ENCODE measurements at regions not wholly inside any gene's neighbourhood (a gene's known extent, or its start where the extent isn't known, plus 50 kb on each side); places are given as distances from the start of the nearest gene placed in this dataset.

DNA sequence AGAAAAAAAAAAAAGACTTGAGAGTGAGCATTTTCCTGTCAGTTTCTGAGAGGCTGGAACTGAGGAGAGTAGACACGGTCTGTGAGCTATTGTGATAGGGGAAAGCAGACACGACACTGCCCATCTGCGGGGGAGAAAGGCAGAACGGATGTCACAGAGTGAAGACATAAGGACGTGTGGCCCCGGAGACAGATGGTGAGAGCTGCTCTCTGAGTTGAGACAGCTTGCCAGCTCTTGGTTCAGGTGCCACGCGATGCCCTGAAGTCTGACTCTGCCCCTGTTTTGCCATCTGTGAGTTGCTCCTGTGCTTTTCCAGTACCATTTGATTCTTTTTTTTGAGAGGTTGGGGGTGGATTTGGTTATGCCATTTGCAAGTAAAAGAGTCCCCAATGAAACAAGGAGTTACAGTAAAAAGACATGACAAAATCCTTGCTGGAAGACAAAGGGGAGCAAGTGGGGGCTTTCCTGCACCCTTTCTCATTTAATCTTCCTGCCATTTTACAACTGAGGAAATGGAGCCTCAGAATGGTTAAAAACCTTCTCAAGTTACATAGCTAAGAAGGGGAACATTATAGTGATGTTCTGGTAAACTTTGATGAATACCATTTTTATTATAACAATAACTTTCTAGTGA lies 128.9 kb upstream of the DNAH14 start:
- H3K9ac ChIP-seq (ENCODE audit: low read length in 3 of 3): no peak overlapping the region
- no peak for FAIRE-seq

DNA sequence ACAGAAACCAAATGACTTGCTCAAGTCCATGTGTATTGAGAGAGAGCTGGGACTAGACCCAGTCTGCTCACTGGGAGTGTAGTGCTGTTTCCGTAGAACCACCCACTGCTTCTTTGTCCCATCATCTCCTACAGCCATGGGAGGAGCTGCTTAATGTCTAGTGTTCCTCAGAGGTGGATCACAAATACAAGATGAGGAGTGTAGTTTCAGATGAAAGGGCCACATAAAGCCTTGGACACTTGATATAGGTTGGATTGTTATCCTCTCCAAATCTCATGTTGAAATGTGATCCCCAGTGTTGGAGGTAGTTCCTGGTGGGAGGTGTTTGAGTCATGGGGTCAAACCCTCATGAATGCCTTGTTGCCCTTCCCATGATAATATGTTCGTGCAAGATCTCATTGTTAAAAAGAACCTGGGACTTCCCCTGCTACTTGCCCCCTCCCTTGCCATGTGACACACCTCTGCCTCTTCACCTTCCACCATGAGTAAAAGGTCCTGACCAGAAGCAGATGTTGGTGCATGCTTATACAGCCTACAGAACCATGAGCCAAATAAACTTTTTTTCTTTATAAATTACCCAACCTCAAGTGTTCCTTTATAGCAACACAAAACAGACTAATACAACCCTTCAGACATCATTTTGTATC lies 127.5 kb upstream of the DNAH14 start:
- H3K4me3 ChIP-seq (ENCODE audit: low read length in 3 of 3): no peak overlapping the region
- H3K9ac ChIP-seq (ENCODE audit: low read length in 3 of 3): no peak overlapping the region
- intact Hi-C loops (cut with DNase I): no loop called here
- no peaks in the 10 kb centered on the region for H3K9me3 ChIP-seq (ENCODE audit: control insufficient read depth in 2 of 3, insufficient read depth in 1 of 3, low read length in 3 of 3)
- no peaks in the 10 kb centered on the region for H3K4me1 ChIP-seq (ENCODE audit: control insufficient read depth in 2 of 3, insufficient read depth in 2 of 3, low read depth in 1 of 3, low read length in 3 of 3)
- no peak overlapping the region for H3K27ac ChIP-seq (ENCODE audit: low read depth in 2 of 2, low read length in 2 of 2)
- H3K36me3 ChIP-seq (ENCODE audit: control insufficient read depth in 2 of 3, insufficient read depth in 3 of 3, low read length in 3 of 3): no peaks in the 10 kb centered on the region
- DNase-seq (peak in 2 of 5 donors; percentile 15 to 23), FAIRE-seq (no peak)
- TF ChIP-seq, protein P1, sequence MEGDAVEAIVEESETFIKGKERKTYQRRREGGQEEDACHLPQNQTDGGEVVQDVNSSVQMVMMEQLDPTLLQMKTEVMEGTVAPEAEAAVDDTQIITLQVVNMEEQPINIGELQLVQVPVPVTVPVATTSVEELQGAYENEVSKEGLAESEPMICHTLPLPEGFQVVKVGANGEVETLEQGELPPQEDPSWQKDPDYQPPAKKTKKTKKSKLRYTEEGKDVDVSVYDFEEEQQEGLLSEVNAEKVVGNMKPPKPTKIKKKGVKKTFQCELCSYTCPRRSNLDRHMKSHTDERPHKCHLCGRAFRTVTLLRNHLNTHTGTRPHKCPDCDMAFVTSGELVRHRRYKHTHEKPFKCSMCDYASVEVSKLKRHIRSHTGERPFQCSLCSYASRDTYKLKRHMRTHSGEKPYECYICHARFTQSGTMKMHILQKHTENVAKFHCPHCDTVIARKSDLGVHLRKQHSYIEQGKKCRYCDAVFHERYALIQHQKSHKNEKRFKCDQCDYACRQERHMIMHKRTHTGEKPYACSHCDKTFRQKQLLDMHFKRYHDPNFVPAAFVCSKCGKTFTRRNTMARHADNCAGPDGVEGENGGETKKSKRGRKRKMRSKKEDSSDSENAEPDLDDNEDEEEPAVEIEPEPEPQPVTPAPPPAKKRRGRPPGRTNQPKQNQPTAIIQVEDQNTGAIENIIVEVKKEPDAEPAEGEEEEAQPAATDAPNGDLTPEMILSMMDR (IDR thresholded peaks at IDR 0.05; ENCODE audit: borderline replicate concordance, extremely low read depth, insufficient read depth): no peak
- no peaks in the 10 kb centered on the region for H3K27me3 ChIP-seq (ENCODE audit: control insufficient read depth, insufficient read depth, low read length)

More for the DNA sequence above, 128.9 kb upstream of the DNAH14 start:
- TF ChIP-seq, protein P1 (IDR thresholded peaks at IDR 0.05; ENCODE audit: borderline replicate concordance, extremely low read depth, insufficient read depth): no peak
- no peak overlapping the region for H3K27ac ChIP-seq (ENCODE audit: low read depth in 2 of 2, low read length in 2 of 2)
- DNase-seq: peak in 1 of 5 donors; percentile 24
- no peaks in the 10 kb centered on the region for H3K36me3 ChIP-seq (ENCODE audit: control insufficient read depth in 2 of 3, insufficient read depth in 3 of 3, low read length in 3 of 3)
- H3K9me3 ChIP-seq (ENCODE audit: control insufficient read depth in 2 of 3, insufficient read depth in 1 of 3, low read length in 3 of 3): no peaks in the 10 kb centered on the region
- no peaks in the 10 kb centered on the region for H3K4me1 ChIP-seq (ENCODE audit: control insufficient read depth in 2 of 3, insufficient read depth in 2 of 3, low read depth in 1 of 3, low read length in 3 of 3)
- H3K4me3 ChIP-seq (ENCODE audit: low read length in 3 of 3): no peak overlapping the region
- no peaks in the 10 kb centered on the region for H3K27me3 ChIP-seq (ENCODE audit: control insufficient read depth, insufficient read depth, low read length)
- intact Hi-C loops (cut with DNase I): no loop called here

DNA sequence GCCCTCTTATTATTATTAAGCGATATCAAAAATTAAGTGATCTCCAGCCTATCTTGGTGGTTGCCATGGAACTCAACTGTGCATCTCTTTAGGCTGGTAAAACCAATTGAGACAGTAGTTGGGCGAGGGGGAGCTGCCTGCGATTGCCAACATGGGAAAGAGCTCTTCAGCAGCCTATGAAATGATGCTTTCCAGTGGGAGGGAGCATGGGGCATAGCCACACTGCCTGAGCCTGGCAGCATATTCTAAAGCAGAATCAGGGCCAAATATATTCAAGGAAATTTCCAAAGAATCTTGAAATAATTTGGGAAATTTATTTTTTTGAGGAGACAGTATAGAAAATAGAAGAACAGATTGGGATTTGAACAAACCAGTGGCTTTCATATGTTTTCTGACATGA lies 126.9 kb upstream of the DNAH14 start:
- no peak for DNase-seq
- no peak overlapping the region for H3K9ac ChIP-seq (ENCODE audit: low read length in 3 of 3)
- no peaks in the 10 kb centered on the region for H3K9me3 ChIP-seq (ENCODE audit: control insufficient read depth in 2 of 3, insufficient read depth in 1 of 3, low read length in 3 of 3)
- H3K27me3 ChIP-seq (ENCODE audit: control insufficient read depth, insufficient read depth, low read length): no peaks in the 10 kb centered on the region
- no peak overlapping the region for H3K4me3 ChIP-seq (ENCODE audit: low read length in 3 of 3)
- TF ChIP-seq, protein P1 (IDR thresholded peaks at IDR 0.05; ENCODE audit: borderline replicate concordance, extremely low read depth, insufficient read depth): no peak
- no peak overlapping the region for H3K27ac ChIP-seq (ENCODE audit: low read depth in 2 of 2, low read length in 2 of 2)
- FAIRE-seq: no peak
- H3K36me3 ChIP-seq (ENCODE audit: control insufficient read depth in 2 of 3, insufficient read depth in 3 of 3, low read length in 3 of 3): no peaks in the 10 kb centered on the region
- no peaks in the 10 kb centered on the region for H3K4me1 ChIP-seq (ENCODE audit: control insufficient read depth in 2 of 3, insufficient read depth in 2 of 3, low read depth in 1 of 3, low read length in 3 of 3)
- intact Hi-C loops (cut with DNase I): no loop called here

Measured in kidney (tissue), 13 donors.